ENCODE measurements at regions not wholly inside any gene's neighbourhood (a gene's known extent, or its start where the extent isn't known, plus 50 kb on each side); places are given as distances from the start of the nearest gene placed in this dataset.

DNA sequence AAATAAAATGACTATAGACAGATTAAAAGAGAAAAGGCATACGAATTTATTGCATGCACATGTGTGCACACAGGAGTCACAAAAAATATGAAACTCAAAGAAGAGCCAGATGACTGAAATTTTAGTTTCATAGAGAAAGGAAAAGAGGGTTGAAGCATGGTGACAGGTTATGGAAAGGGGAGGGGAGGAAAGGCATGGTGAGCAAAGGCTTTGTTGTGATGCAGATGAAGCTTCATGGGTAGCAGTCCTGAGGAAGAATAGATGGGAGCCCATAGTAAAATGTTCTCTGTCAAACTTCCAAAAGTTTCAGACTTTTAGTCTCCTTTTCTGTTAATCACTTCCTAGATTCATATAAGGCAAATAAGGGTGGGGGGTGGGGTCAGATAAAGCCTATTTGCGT, 612.7 kb upstream of the ATP2B1 start:
- H3K36me3 ChIP-seq (ENCODE audit: insufficient read depth, low read length): no peaks in the 10 kb centered on the region
- TF ChIP-seq EZH2 (IDR thresholded peaks at IDR 0.05): no peak
- no peak for TF ChIP-seq POLR2AphosphoS5 (IDR thresholded peaks at IDR 0.05; ENCODE audit: borderline replicate concordance, low read depth, low read length)
- TF ChIP-seq FOXP2 (optimal IDR thresholded peaks at IDR 0.05; ENCODE audit: control extremely low read depth, extremely low read length, insufficient read depth): no peak
- no peaks in the 10 kb centered on the region for H3K9me3 ChIP-seq (ENCODE audit: low read depth, low read length)
- no peak overlapping the region for H3K27ac ChIP-seq
- no peak for DNase-seq (ENCODE audit: low read depth, low spot score)
- no peak overlapping the region for H3K4me3 ChIP-seq
- H3K9ac ChIP-seq (ENCODE audit: insufficient read length): no peak overlapping the region

DNA sequence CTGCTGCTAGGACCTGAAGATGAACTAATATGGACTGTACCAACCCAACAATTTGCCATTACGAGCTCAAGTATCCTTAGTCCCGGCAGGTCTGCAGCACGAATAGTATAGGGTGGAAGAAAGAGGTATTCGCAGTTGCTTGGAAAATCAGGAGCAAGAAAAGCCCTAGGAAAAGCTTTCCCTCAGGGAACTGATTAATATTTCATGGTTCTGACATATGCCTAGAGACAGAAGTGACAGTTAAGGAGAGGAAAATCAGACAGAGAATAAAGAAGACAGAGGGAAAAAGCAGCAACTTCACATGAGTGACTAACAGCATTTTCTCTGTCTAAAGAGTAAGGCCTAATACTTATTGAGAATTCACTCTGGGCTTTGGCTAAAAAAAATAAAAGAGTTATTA, 602.9 kb upstream of the ATP2B1 start:
- no peak overlapping the region for H3K9ac ChIP-seq (ENCODE audit: insufficient read length)
- no peak overlapping the region for H3K27ac ChIP-seq
- H3K9me3 ChIP-seq (ENCODE audit: low read depth, low read length): no peaks in the 10 kb centered on the region
- H3K4me3 ChIP-seq: no peak overlapping the region
- TF ChIP-seq EZH2 (IDR thresholded peaks at IDR 0.05): no peak
- TF ChIP-seq POLR2AphosphoS5 (IDR thresholded peaks at IDR 0.05; ENCODE audit: borderline replicate concordance, low read depth, low read length): no peak
- no peak for TF ChIP-seq FOXP2 (optimal IDR thresholded peaks at IDR 0.05; ENCODE audit: control extremely low read depth, extremely low read length, insufficient read depth)
- no peaks in the 10 kb centered on the region for H3K36me3 ChIP-seq (ENCODE audit: insufficient read depth, low read length)
- no peak for DNase-seq (ENCODE audit: low read depth, low spot score)

DNA sequence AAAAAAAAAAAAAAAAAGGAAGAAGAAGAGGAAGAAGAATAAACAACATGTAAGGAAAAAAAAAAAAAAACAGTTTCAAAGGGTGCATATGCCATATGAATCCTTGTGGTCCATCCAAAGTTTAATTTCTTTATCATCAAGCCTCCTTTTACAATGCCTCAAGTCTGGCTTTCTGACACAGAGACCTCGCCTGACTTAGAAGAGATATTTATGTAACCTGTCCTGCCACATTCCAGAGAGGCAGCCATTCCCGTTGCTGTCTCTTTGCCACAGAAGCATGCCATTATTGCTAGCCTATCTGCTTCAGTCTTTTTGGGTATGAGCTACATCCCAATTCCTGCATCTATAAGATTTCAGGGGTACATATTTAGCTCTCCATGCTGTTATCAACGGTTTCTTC, 596.7 kb upstream of the ATP2B1 start:
- no peak for DNase-seq (ENCODE audit: low read depth, low spot score)
- Histone ChIP-seq H3K9ac (ENCODE audit: insufficient read length) (no peak overlapping the region), H3K27ac (no peak overlapping the region), H3K9me3 (ENCODE audit: low read depth, low read length) (no peaks in the 10 kb centered on the region), H3K4me3 (no peak overlapping the region), H3K36me3 (ENCODE audit: insufficient read depth, low read length) (no peaks in the 10 kb centered on the region)
- TF ChIP-seq POLR2AphosphoS5 (IDR thresholded peaks at IDR 0.05; ENCODE audit: borderline replicate concordance, low read depth, low read length) (no peak), FOXP2 (optimal IDR thresholded peaks at IDR 0.05; ENCODE audit: control extremely low read depth, extremely low read length, insufficient read depth) (no peak), EZH2 (IDR thresholded peaks at IDR 0.05) (no peak)

DNA sequence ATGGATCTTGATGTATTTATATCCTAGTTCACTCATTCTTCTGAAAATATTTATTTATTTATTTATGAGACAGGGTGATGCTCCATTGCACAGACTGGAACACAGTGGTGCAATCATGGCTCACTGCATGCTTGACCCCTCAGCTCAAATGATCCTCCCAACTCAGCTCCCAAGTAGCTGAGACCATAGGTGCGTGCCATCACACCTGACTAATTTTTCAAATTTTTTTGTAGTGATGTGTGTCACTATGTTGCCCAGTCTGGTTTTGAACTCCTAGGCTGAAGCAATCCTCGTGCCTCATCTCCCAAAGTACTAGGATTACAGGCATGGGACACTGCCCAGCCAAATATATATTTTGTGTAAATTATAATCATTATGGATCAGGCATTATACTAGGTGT, 595.6 kb upstream of the ATP2B1 start:
- no peak for DNase-seq (ENCODE audit: low read depth, low spot score)
- no peak overlapping the region for H3K27ac ChIP-seq
- no peak overlapping the region for H3K4me3 ChIP-seq
- no peak for TF ChIP-seq POLR2AphosphoS5 (IDR thresholded peaks at IDR 0.05; ENCODE audit: borderline replicate concordance, low read depth, low read length)
- no peak for TF ChIP-seq EZH2 (IDR thresholded peaks at IDR 0.05)
- TF ChIP-seq FOXP2 (optimal IDR thresholded peaks at IDR 0.05; ENCODE audit: control extremely low read depth, extremely low read length, insufficient read depth): no peak
- H3K9ac ChIP-seq (ENCODE audit: insufficient read length): no peak overlapping the region
- H3K36me3 ChIP-seq (ENCODE audit: insufficient read depth, low read length): no peaks in the 10 kb centered on the region
- no peaks in the 10 kb centered on the region for H3K9me3 ChIP-seq (ENCODE audit: low read depth, low read length)

DNA sequence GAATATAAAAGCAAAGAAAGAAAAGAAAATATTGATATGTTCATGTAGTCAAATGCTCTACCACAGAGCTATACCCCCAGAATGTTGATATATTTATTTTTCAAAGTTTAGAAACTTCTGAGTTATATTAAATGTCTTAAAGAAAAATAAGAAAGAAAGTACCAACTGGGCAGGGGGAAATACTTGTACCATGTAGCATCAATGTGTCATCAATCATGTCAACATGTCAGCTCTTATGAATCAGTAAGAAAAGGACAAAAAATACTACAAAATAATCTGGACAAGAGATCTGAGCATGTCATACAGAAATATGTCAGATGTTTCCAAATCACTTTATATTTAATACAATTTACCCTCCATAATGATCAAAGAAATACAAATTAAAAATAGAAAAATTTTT, 595.1 kb upstream of the ATP2B1 start:
- no peak for DNase-seq (ENCODE audit: low read depth, low spot score)
- H3K4me3 ChIP-seq: no peak overlapping the region
- no peaks in the 10 kb centered on the region for H3K9me3 ChIP-seq (ENCODE audit: low read depth, low read length)
- no peak overlapping the region for H3K27ac ChIP-seq
- no peak overlapping the region for H3K9ac ChIP-seq (ENCODE audit: insufficient read length)
- no peaks in the 10 kb centered on the region for H3K36me3 ChIP-seq (ENCODE audit: insufficient read depth, low read length)
- TF ChIP-seq EZH2 (IDR thresholded peaks at IDR 0.05) (no peak), POLR2AphosphoS5 (IDR thresholded peaks at IDR 0.05; ENCODE audit: borderline replicate concordance, low read depth, low read length) (no peak), FOXP2 (optimal IDR thresholded peaks at IDR 0.05; ENCODE audit: control extremely low read depth, extremely low read length, insufficient read depth) (no peak)

DNA sequence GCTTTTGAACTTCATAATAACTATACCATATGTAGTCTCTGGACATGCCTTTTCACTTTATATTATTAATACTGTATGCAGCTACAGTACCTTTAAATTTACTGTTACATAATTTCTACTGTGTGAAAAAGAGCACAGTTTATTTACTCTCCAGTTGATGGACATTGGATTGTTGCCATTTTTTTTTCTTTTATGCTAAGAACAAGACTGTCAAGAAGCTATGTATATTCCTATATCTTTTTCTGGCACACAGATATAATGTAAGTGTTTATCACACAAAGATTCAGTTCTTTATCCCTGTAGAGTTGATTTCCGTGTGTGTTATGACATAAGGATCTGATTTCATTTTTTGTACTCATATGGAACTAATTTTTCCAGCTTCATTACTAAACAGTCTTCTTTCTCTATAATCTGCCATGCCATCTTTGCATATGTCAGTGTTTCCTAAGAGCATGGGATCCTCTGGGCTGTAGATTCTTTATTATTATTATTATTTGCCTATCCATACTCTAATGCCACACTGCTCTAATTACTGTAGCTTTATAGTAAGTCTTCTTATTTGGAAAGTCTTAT, 593.0 kb upstream of the ATP2B1 start:
- DNase-seq (ENCODE audit: low read depth, low spot score): peak; percentile 40
- Histone ChIP-seq H3K36me3 (ENCODE audit: insufficient read depth, low read length) (no peaks in the 10 kb centered on the region), H3K9me3 (ENCODE audit: low read depth, low read length) (no peaks in the 10 kb centered on the region), H3K4me3 (no peak overlapping the region), H3K9ac (ENCODE audit: insufficient read length) (no peak overlapping the region), H3K27ac (peak overlapping the region; percentile 55)
- TF ChIP-seq POLR2AphosphoS5 (IDR thresholded peaks at IDR 0.05; ENCODE audit: borderline replicate concordance, low read depth, low read length) (no peak; the same call in 1 of the 2 replicates), EZH2 (IDR thresholded peaks at IDR 0.05) (no peak), FOXP2 (optimal IDR thresholded peaks at IDR 0.05; ENCODE audit: control extremely low read depth, extremely low read length, insufficient read depth) (no peak)

DNA sequence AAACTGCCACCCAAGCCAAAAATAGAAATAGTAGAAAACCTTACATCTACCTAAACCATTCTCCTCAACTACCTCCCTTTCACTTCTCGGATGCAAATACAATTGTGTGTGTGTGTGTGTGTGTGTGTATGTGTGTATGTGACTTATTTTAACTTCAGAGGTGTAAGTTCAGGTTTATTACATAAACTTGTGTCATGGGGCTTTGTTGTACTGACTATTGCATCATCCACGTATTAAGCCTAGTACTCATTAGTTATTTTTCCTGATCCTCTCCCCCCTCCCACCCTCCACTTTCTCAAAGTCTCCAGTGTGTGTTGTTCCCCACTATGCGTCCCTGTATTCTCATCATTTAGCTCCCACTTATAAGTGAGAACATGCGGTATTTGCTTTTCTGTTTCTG, 592.5 kb upstream of the ATP2B1 start:
- no peak for DNase-seq (ENCODE audit: low read depth, low spot score)
- Histone ChIP-seq H3K36me3 (ENCODE audit: insufficient read depth, low read length) (no peaks in the 10 kb centered on the region), H3K4me3 (no peak overlapping the region), H3K9ac (ENCODE audit: insufficient read length) (no peak overlapping the region), H3K27ac (peak overlapping the region; percentile 55), H3K9me3 (ENCODE audit: low read depth, low read length) (no peaks in the 10 kb centered on the region)
- no peak for TF ChIP-seq EZH2 (IDR thresholded peaks at IDR 0.05)
- TF ChIP-seq FOXP2 (optimal IDR thresholded peaks at IDR 0.05; ENCODE audit: control extremely low read depth, extremely low read length, insufficient read depth): no peak
- no peak for TF ChIP-seq POLR2AphosphoS5 (IDR thresholded peaks at IDR 0.05; ENCODE audit: borderline replicate concordance, low read depth, low read length)

DNA sequence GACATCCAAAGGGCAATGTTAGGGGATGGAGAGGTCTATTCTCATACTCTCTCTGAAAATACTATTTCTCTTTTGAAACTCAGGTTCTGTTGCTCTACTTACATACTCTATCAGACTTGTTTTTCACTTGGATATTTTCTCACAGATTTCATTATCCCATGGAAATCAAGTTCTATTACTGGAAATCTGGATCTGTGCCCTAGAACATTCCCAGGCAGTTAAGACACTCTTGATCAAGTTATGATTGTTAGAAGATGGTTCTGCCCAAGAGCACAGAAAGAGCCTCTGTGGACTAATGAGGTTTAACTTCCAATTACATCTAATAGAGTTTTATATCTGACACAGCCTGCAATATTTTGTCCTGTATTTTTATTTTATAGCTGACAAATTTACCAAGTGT, 591.0 kb upstream of the ATP2B1 start:
- TF ChIP-seq EZH2 (IDR thresholded peaks at IDR 0.05): no peak
- no peak for TF ChIP-seq FOXP2 (optimal IDR thresholded peaks at IDR 0.05; ENCODE audit: control extremely low read depth, extremely low read length, insufficient read depth)
- no peak for TF ChIP-seq POLR2AphosphoS5 (IDR thresholded peaks at IDR 0.05; ENCODE audit: borderline replicate concordance, low read depth, low read length)
- no peaks in the 10 kb centered on the region for H3K9me3 ChIP-seq (ENCODE audit: low read depth, low read length)
- no peak for DNase-seq (ENCODE audit: low read depth, low spot score)
- no peak overlapping the region for H3K27ac ChIP-seq
- no peak overlapping the region for H3K9ac ChIP-seq (ENCODE audit: insufficient read length)
- H3K4me3 ChIP-seq: peak overlapping the region; percentile 19; the same call in 1 of the 2 replicates
- no peaks in the 10 kb centered on the region for H3K36me3 ChIP-seq (ENCODE audit: insufficient read depth, low read length)

DNA sequence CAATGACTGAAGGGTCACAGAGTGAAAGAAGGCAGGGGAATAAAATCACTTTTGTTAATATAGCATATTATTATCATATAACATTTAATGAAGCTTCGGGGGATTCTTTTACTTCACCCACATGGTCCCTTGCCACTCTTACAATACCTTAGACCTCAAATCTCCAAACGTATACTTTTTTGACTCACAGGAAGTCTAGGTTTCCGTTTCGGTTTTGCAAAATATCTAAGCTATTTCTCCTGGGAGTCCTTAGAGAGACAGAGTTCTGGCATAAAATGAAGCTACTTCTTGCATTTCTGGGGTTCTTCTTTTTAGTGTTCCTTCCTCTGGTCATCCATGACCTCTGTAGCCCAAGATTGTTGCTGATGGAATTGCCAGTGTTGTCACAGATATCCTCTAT, 590.5 kb upstream of the ATP2B1 start:
- no peaks in the 10 kb centered on the region for H3K36me3 ChIP-seq (ENCODE audit: insufficient read depth, low read length)
- DNase-seq (ENCODE audit: low read depth, low spot score): no peak
- TF ChIP-seq POLR2AphosphoS5 (IDR thresholded peaks at IDR 0.05; ENCODE audit: borderline replicate concordance, low read depth, low read length): no peak
- TF ChIP-seq EZH2 (IDR thresholded peaks at IDR 0.05): no peak
- TF ChIP-seq FOXP2 (optimal IDR thresholded peaks at IDR 0.05; ENCODE audit: control extremely low read depth, extremely low read length, insufficient read depth): no peak
- H3K4me3 ChIP-seq: peak overlapping the region; percentile 19; the same call in 1 of the 2 replicates
- no peaks in the 10 kb centered on the region for H3K9me3 ChIP-seq (ENCODE audit: low read depth, low read length)
- H3K27ac ChIP-seq: no peak overlapping the region
- H3K9ac ChIP-seq (ENCODE audit: insufficient read length): no peak overlapping the region
